GM12891 (cell line): ENCODE measurements at regions not wholly inside any gene's neighbourhood (a gene's known extent, or its start where the extent isn't known, plus 50 kb on each side); places are given as distances from the start of the nearest gene placed in this dataset.

Experiments
- PAX5 ChIP-seq: IDR thresholded peaks from 2 replicates; pipeline ENCODE4 v1.6.1; 2011; ENCODE audit warnings: low read length, moderate library complexity, mild to moderate bottlenecking; ENCODE audit not compliant: insufficient read depth, severe bottlenecking
- POLR2A ChIP-seq: IDR thresholded peaks from 2 replicates; pipeline ENCODE4 v1.6.1; 2011; ENCODE audit warnings: low read depth, low read length, control low read depth
- POLR2AphosphoS5 ChIP-seq: IDR thresholded peaks from 2 replicates; pipeline ENCODE4 v1.6.1; 2011; ENCODE audit warnings: low read depth, low read length, control low read depth
- TAF1 ChIP-seq: IDR thresholded peaks from 2 replicates; pipeline ENCODE4 v1.6.1; 2011; ENCODE audit warnings: low read depth, low read length, control low read depth

GRCh38 chr7:145088111-145088745, 252.4 kb upstream of the TPK1 start:
- TF ChIP-seq TAF1 = no peak
- TF ChIP-seq POLR2AphosphoS5 = no peak
- no peak for TF ChIP-seq PAX5
- TF ChIP-seq POLR2A = no peak
